ENCODE measurements at regions not wholly inside any gene's neighbourhood (a gene's known extent, or its start where the extent isn't known, plus 50 kb on each side); places are given as distances from the start of the nearest gene placed in this dataset.
"Not testable (repeated sequence)": the region's sequence is repeated elsewhere in the genome, so short reads cannot be mapped to it uniquely, and the experiment has no call there.

DNA sequence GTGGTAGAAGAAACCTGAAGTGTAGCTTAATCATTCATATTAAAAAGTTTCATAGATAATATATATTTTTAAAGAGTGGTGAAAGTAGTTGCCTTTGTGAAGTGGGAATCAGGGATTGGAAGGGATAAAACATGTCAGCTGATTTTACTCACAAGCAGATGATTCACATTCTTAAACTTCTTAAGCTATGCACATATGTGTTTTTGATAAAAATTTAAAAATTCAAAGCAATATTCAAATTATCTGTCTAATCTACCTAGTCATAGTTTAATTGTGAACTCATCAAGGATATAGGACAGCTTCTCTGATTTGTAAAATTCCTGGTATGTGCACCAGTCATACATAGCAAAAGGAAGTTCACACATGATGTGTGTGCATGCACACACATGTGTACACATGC, 520.6 kb upstream of the PITX2 start:
- Mint-ChIP-seq H3K36me3 (ENCODE audit: low read depth) (no peaks in the 10 kb centered on the region), H3K4me1 (no peaks in the 10 kb centered on the region), H3K4me3 (no peak overlapping the region), H3K27ac (no peak overlapping the region), H3K27me3 (ENCODE audit: insufficient read depth) (no peaks in the 10 kb centered on the region), H3K9me3 (peaks cover 4% of the 10 kb centered on the region)
- no peaks in the 10 kb centered on the region for H3K36me3 ChIP-seq (ENCODE audit: control insufficient read depth, insufficient read depth, low read length)
- no peak overlapping the region for H3K9ac ChIP-seq (ENCODE audit: extremely low read depth, low read length, poor library complexity, severe bottlenecking)
- H3K9me3 ChIP-seq (ENCODE audit: control insufficient read depth, low read length): no peaks in the 10 kb centered on the region
- H3K27ac ChIP-seq (ENCODE audit: low read depth, low read length): no peak overlapping the region
- no peaks in the 10 kb centered on the region for H3K4me1 ChIP-seq (ENCODE audit: control insufficient read depth, insufficient read depth, low read length)
- no peak for DNase-seq
- no peak overlapping the region for H3K4me3 ChIP-seq (ENCODE audit: low read length)
- H3K27me3 ChIP-seq (ENCODE audit: control insufficient read depth, insufficient read depth, low read length, poor library complexity, severe bottlenecking): no peaks in the 10 kb centered on the region
- TF ChIP-seq, protein P1, sequence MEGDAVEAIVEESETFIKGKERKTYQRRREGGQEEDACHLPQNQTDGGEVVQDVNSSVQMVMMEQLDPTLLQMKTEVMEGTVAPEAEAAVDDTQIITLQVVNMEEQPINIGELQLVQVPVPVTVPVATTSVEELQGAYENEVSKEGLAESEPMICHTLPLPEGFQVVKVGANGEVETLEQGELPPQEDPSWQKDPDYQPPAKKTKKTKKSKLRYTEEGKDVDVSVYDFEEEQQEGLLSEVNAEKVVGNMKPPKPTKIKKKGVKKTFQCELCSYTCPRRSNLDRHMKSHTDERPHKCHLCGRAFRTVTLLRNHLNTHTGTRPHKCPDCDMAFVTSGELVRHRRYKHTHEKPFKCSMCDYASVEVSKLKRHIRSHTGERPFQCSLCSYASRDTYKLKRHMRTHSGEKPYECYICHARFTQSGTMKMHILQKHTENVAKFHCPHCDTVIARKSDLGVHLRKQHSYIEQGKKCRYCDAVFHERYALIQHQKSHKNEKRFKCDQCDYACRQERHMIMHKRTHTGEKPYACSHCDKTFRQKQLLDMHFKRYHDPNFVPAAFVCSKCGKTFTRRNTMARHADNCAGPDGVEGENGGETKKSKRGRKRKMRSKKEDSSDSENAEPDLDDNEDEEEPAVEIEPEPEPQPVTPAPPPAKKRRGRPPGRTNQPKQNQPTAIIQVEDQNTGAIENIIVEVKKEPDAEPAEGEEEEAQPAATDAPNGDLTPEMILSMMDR (conservative IDR thresholded peaks at IDR 0.05): no peak

DNA sequence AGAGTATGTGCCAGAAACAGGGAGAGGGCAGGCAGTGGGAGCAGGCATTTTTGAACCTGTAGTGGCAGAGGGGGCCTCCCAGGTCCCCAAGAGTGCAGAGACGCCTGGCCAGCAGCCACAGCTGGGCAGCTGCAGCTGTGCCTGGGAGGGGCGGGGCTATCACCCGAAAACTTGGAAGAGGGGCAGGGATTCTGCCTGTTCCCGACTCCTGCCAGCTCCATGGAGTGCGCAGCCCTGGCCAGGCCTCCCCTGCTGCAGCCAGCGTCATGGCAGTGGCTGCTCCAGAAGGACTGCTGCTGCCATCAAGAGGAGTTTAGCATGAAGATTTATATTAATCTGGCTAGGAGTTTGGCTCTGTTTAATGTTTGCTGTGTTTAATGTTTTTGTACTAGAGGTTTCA, 532.1 kb upstream of the PITX2 start:
- Mint-ChIP-seq H3K36me3 (ENCODE audit: low read depth) (peaks cover 2% of the 10 kb centered on the region), H3K4me3 (no peak overlapping the region), H3K4me1 (no peaks in the 10 kb centered on the region), H3K9me3 (peaks cover 25% of the 10 kb centered on the region), H3K27me3 (ENCODE audit: insufficient read depth) (no peaks in the 10 kb centered on the region), H3K27ac (no peak overlapping the region)
- Histone ChIP-seq H3K9ac (ENCODE audit: extremely low read depth, low read length, poor library complexity, severe bottlenecking) (no peak overlapping the region), H3K4me3 (ENCODE audit: low read length) (no peak overlapping the region), H3K36me3 (ENCODE audit: control insufficient read depth, insufficient read depth, low read length) (no peaks in the 10 kb centered on the region), H3K27me3 (ENCODE audit: control insufficient read depth, insufficient read depth, low read length, poor library complexity, severe bottlenecking) (no peaks in the 10 kb centered on the region), H3K4me1 (ENCODE audit: control insufficient read depth, insufficient read depth, low read length) (no peaks in the 10 kb centered on the region), H3K27ac (ENCODE audit: low read depth, low read length) (no peak overlapping the region), H3K9me3 (ENCODE audit: control insufficient read depth, low read length) (peaks cover 11% of the 10 kb centered on the region)
- TF ChIP-seq, protein P1 (conservative IDR thresholded peaks at IDR 0.05): no peak
- WGBS, 2 experiments (ENCODE audit: insufficient coverage in 1 of 2, insufficient read length in 1 of 2): 80 to 89% methylated on average over 2 to 6 of the region's 6 CpGs
- DNase-seq: no peak

DNA sequence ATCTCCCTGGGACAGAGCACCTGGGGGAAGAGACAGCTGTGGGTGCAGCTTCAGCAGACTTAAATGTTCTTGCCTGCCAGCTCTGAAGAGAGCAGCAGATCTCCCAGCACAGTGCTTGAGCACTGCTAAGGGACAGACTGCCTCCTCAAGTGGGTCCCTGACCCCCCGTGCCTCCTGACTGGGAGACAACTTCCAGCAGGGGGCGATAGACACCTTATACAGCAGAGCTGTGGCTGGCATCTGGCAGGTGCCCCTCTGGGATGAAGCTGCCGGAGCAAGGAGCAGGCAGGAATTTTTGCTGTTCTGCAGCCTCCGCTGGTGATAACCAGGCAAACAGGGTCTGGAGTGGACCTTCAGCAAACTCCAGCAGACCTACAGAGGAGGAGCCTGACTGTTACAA, 541.7 kb upstream of the PITX2 start:
- not testable (repeated sequence) for H3K27me3 Mint-ChIP-seq (ENCODE audit: insufficient read depth); H3K4me3 ChIP-seq (ENCODE audit: low read length); H3K4me3 Mint-ChIP-seq; H3K27ac Mint-ChIP-seq; H3K36me3 ChIP-seq (ENCODE audit: control insufficient read depth, insufficient read depth, low read length); H3K27ac ChIP-seq (ENCODE audit: low read depth, low read length); H3K36me3 Mint-ChIP-seq (ENCODE audit: low read depth); H3K4me1 Mint-ChIP-seq; H3K9ac ChIP-seq (ENCODE audit: extremely low read depth, low read length, poor library complexity, severe bottlenecking); H3K9me3 ChIP-seq (ENCODE audit: control insufficient read depth, low read length); H3K4me1 ChIP-seq (ENCODE audit: control insufficient read depth, insufficient read depth, low read length); H3K27me3 ChIP-seq (ENCODE audit: control insufficient read depth, insufficient read depth, low read length, poor library complexity, severe bottlenecking)
- H3K9me3 Mint-ChIP-seq: peaks cover 24% of the 10 kb centered on the region
- TF ChIP-seq, protein P1 (conservative IDR thresholded peaks at IDR 0.05): peak; percentile 71
- WGBS, 2 experiments (ENCODE audit: insufficient coverage in 1 of 2, insufficient read length in 1 of 2): 57 to 67% methylated on average over 1 to 4 of the region's 4 CpGs
- DNase-seq: peak; percentile 88
